ENCODE measurements at regions not wholly inside any gene's neighbourhood (a gene's known extent, or its start where the extent isn't known, plus 50 kb on each side); places are given as distances from the start of the nearest gene placed in this dataset.

DNA sequence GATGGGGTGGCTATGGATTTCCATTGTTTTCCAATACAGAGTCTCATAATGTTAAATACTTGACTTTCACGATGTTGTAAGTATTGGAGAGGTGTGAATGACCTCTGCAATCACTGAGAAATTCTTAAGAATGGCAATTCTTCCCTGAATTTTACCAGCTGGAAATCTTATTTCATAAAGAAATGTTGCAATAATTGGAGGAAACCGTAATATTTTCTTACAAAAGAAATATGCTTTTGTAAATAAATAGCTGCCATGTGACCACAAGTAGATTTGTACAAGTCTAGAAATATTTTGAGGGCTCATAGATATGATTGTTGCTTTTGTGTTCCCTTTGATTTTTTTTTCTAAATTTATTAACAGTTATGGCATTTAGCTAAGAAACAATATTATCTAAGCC, 308.7 kb upstream of the ATP2B1 start:
- no peak for TF ChIP-seq CTCF (conservative IDR thresholded peaks at IDR 0.05)
- Mint-ChIP-seq H3K9me3 (no peaks in the 10 kb centered on the region), H3K27ac (ENCODE audit: unreplicated experiment) (no peak overlapping the region), H3K27me3 (ENCODE audit: low read depth) (no peaks in the 10 kb centered on the region), H3K4me3 (no peak overlapping the region), H3K4me1 (no peaks in the 10 kb centered on the region), H3K36me3 (ENCODE audit: low read depth) (no peaks in the 10 kb centered on the region)
- no peak for DNase-seq (ENCODE audit: low read depth, low spot score)

DNA sequence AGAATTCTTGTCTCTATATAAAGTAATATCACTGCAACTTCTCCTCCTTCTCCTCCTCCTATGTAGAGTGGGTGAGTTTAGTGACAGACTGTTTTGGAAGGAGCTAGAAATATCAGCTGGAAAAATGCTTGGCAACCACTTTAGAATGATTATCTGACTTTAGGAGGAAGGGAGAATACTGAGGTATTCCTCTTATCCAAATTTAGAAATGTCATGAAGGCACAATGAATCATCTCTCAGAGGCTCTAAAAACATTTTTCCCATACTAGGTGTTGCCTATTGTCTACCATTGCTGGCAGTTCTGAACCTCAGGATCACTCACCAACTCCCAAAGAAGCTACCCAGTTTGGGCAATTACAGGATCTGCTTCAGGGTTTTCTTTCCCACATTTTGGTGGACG, 306.6 kb upstream of the ATP2B1 start:
- Mint-ChIP-seq H3K9me3 (no peaks in the 10 kb centered on the region), H3K4me1 (no peaks in the 10 kb centered on the region), H3K4me3 (no peak overlapping the region), H3K36me3 (ENCODE audit: low read depth) (no peaks in the 10 kb centered on the region), H3K27ac (ENCODE audit: unreplicated experiment) (no peak overlapping the region), H3K27me3 (ENCODE audit: low read depth) (no peaks in the 10 kb centered on the region)
- DNase-seq (ENCODE audit: low read depth, low spot score), result no peak
- TF ChIP-seq CTCF (conservative IDR thresholded peaks at IDR 0.05), result no peak

DNA sequence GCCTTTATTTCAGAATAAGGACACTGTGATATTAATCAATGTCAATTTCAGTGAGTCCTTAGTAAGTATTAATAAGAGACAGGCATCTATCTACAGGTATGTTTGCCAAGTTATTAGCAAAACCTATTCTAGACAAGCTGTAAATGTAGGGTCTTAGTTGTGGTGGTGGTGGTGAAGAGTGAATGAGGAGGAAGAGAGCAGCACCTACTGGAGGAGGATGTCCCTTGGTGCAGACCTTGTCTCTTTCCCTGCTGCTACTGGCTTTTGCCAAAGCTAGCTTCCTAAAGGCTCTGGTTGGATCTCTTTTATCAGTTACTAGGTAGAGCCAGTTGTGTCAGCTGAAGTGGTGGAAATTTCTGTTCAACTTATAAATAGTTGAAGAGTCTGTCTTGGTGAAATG, 304.8 kb upstream of the ATP2B1 start:
- Mint-ChIP-seq H3K27me3 (ENCODE audit: low read depth) (no peaks in the 10 kb centered on the region), H3K4me1 (no peaks in the 10 kb centered on the region), H3K36me3 (ENCODE audit: low read depth) (no peaks in the 10 kb centered on the region), H3K9me3 (no peaks in the 10 kb centered on the region), H3K4me3 (no peak overlapping the region), H3K27ac (ENCODE audit: unreplicated experiment) (no peak overlapping the region)
- no peak for DNase-seq (ENCODE audit: low read depth, low spot score)
- no peak for TF ChIP-seq CTCF (conservative IDR thresholded peaks at IDR 0.05)

GRCh38 chr12:90010089-90010488, 301.5 kb upstream of the ATP2B1 start:
- Mint-ChIP-seq H3K4me1 (no peaks in the 10 kb centered on the region), H3K27ac (ENCODE audit: unreplicated experiment) (no peak overlapping the region), H3K27me3 (ENCODE audit: low read depth) (no peaks in the 10 kb centered on the region), H3K36me3 (ENCODE audit: low read depth) (no peaks in the 10 kb centered on the region), H3K4me3 (no peak overlapping the region), H3K9me3 (no peaks in the 10 kb centered on the region)
- no peak for DNase-seq (ENCODE audit: low read depth, low spot score)
- peak; percentile 30 for TF ChIP-seq CTCF (conservative IDR thresholded peaks at IDR 0.05)

- Mint-ChIP-seq H3K4me1 (peaks cover 4% of the 10 kb centered on the region), H3K4me3 (no peak overlapping the region), H3K9me3 (no peaks in the 10 kb centered on the region), H3K36me3 (ENCODE audit: low read depth) (no peaks in the 10 kb centered on the region), H3K27ac (ENCODE audit: unreplicated experiment) (no peak overlapping the region), H3K27me3 (ENCODE audit: low read depth) (no peaks in the 10 kb centered on the region)
- TF ChIP-seq CTCF (conservative IDR thresholded peaks at IDR 0.05), result no peak
- no peak for DNase-seq (ENCODE audit: low read depth, low spot score)
Measured at GRCh38 chr12:90008277-90008676, 299.6 kb upstream of the ATP2B1 start.
